GM23248 (cell line): ENCODE measurements at regions not wholly inside any gene's neighbourhood (a gene's known extent, or its start where the extent isn't known, plus 50 kb on each side); places are given as distances from the start of the nearest gene placed in this dataset.
A peak's percentile ranks its signal among the peaks of the same experiment; 100 is the strongest.

ENCODE experiments used
- DNase-seq: peaks from one replicate; pipeline ENCODE4 v3.0.0-alpha.2; 2015
- H2AFZ ChIP-seq: fragments of 200-600 bp; sonication (generic); 2 replicates; pipeline ENCODE4 v1.6.1; 2016; ENCODE audit warnings: antibody characterized with exemption
- H3F3A ChIP-seq: fragments of 200-600 bp; sonication (generic); 2 replicates; pipeline ENCODE4 v1.6.1; 2016; ENCODE audit warnings: mild to moderate bottlenecking, antibody characterized with exemption, mixed run types; ENCODE audit not compliant: insufficient read depth
- H3K27ac ChIP-seq: fragments of 200-600 bp; sonication (generic); 2 replicates; pipeline ENCODE4 v1.5.1; 2016; ENCODE audit warnings: mild to moderate bottlenecking
- H3K27me3 ChIP-seq: fragments of 200-600 bp; sonication (generic); replicated peaks from 2 replicates; pipeline ENCODE4 v1.6.1; 2016; ENCODE audit warnings: mild to moderate bottlenecking; ENCODE audit not compliant: insufficient read depth
- H3K36me3 ChIP-seq: fragments of 200-600 bp; sonication (generic); 2 replicates; pipeline ENCODE4 v1.6.1; 2016; ENCODE audit warnings: low read depth, mild to moderate bottlenecking
- H3K4me1 ChIP-seq: fragments of 200-600 bp; sonication (generic); 2 replicates; pipeline ENCODE4 v1.6.1; 2016; ENCODE audit warnings: mild to moderate bottlenecking; ENCODE audit not compliant: insufficient read depth
- H3K4me2 ChIP-seq: fragments of 200-600 bp; sonication (generic); one replicate; pipeline ENCODE4 v1.6.1; 2016; ENCODE audit warnings: mild to moderate bottlenecking; ENCODE audit not compliant: unreplicated experiment
- H3K4me3 ChIP-seq: fragments of 200-600 bp; sonication (generic); 2 replicates; pipeline ENCODE4 v1.5.1; 2016; ENCODE audit warnings: mild to moderate bottlenecking
- H3K79me2 ChIP-seq: fragments of 200-600 bp; sonication (generic); 2 replicates; pipeline ENCODE4 v1.6.1; 2016; ENCODE audit warnings: mild to moderate bottlenecking; ENCODE audit not compliant: insufficient read depth
- H3K9ac ChIP-seq: fragments of 200-600 bp; sonication (generic); 2 replicates; pipeline ENCODE4 v1.6.1; 2016; ENCODE audit warnings: mild to moderate bottlenecking
- H3K9me2 ChIP-seq: fragments of 200-600 bp; sonication (generic); 2 replicates; pipeline ENCODE4 v1.6.1; 2016; ENCODE audit warnings: mixed run types, mild to moderate bottlenecking, moderate library complexity; ENCODE audit not compliant: insufficient read depth
- H3K9me3 ChIP-seq: fragments of 200-600 bp; sonication (generic); one replicate; pipeline ENCODE4 v1.6.1; 2017; ENCODE audit warnings: low read depth
- H4K20me1 ChIP-seq: fragments of 200-600 bp; sonication (generic); 2 replicates; pipeline ENCODE4 v1.6.0; 2016; ENCODE audit not compliant: insufficient read depth
- EZH2 ChIP-seq: fragments of 200-600 bp; sonication (generic); IDR thresholded peaks from 2 replicates; pipeline ENCODE4 v1.6.1; 2018; ENCODE audit warnings: antibody characterized with exemption, mild to moderate bottlenecking; ENCODE audit not compliant: insufficient read depth, poor library complexity, severe bottlenecking
- EZH2phosphoT487 ChIP-seq: fragments of 200-600 bp; sonication (generic); IDR thresholded peaks from 2 replicates; pipeline ENCODE4 v1.6.1; 2018; ENCODE audit warnings: antibody characterized with exemption, moderate library complexity, mild to moderate bottlenecking, low read depth; ENCODE audit not compliant: insufficient read depth
- WGBS, 2 experiments: methylation state at CpG; one replicate each; pipeline ENCODE4 v1.1.6; 2015 to 2017; ENCODE audit warnings: low lambda C conversion rate in 2 of 2, low coverage in 1 of 2; ENCODE audit errors: missing lambda C conversion rate in 2 of 2; 5-methylcytosine and 5-hydroxymethylcytosine counted together
- in situ Hi-C: fragments of 300-500 bp; cut with MboI; formaldehyde crosslinking; loops from 2 replicates; pipeline ENCODE4 v1.15.0; 2020

- no peak for DNase-seq
- Histone ChIP-seq H4K20me1 (no peaks in the 10 kb centered on the region), H3K4me1 (no peaks in the 10 kb centered on the region), H3K9me2 (no peaks in the 10 kb centered on the region; the same call in 1 of the 2 replicates), H3K27ac (no peak overlapping the region), H3K36me3 (no peaks in the 10 kb centered on the region), H2AFZ (peak overlapping the region; percentile 49; the same call in 1 of the 2 replicates), H3F3A (no peaks in the 10 kb centered on the region), H3K27me3 (no peaks in the 10 kb centered on the region), H3K4me3 (no peak overlapping the region), H3K9me3 (no peaks in the 10 kb centered on the region), H3K4me2 (no peak overlapping the region), H3K79me2 (no peaks in the 10 kb centered on the region), H3K9ac (no peak overlapping the region)
- in situ Hi-C loops: no loop called here
- WGBS, 2 experiments: 20% methylated on average over 2 of the region's 2 CpGs
- TF ChIP-seq EZH2 (no peak), EZH2phosphoT487 (no peak)
These were observed 486.7 kb downstream of the TMEM232 start for GRCh38 chr5:110239786-110240185.

- Histone ChIP-seq H3K9me3 (no peaks in the 10 kb centered on the region), H4K20me1 (no peaks in the 10 kb centered on the region), H3K4me1 (no peaks in the 10 kb centered on the region), H3K27ac (no peak overlapping the region), H3K4me3 (no peak overlapping the region), H3K36me3 (no peaks in the 10 kb centered on the region), H3K4me2 (no peak overlapping the region), H3K27me3 (0 out of 2 replicates have a peak, but pooled peaks cover 3% of the 10 kb centered on the region), H3K9ac (no peak overlapping the region), H3F3A (no peaks in the 10 kb centered on the region), H3K79me2 (no peaks in the 10 kb centered on the region), H2AFZ (no peak overlapping the region), H3K9me2 (no peaks in the 10 kb centered on the region; the same call in 1 of the 2 replicates)
- no peak for TF ChIP-seq EZH2
- no peak for TF ChIP-seq EZH2phosphoT487
- DNase-seq: no peak
- in situ Hi-C loops: no loop called here
- WGBS, 2 experiments: 57 to 66% methylated on average over 4 of the region's 4 CpGs
These were observed 483.5 kb downstream of the TMEM232 start for GRCh38 chr5:110242950-110243349.

- TF ChIP-seq EZH2phosphoT487 (no peak), EZH2 (no peak)
- Histone ChIP-seq H3K9ac (no peak overlapping the region), H3K79me2 (no peaks in the 10 kb centered on the region), H2AFZ (no peak overlapping the region), H3K9me2 (no peaks in the 10 kb centered on the region), H3F3A (no peaks in the 10 kb centered on the region), H3K4me1 (no peaks in the 10 kb centered on the region), H3K36me3 (no peaks in the 10 kb centered on the region), H3K9me3 (no peaks in the 10 kb centered on the region), H3K4me2 (no peak overlapping the region), H3K4me3 (no peak overlapping the region), H3K27me3 (0 out of 2 replicates have a peak, but pooled peaks cover 3% of the 10 kb centered on the region), H4K20me1 (no peaks in the 10 kb centered on the region), H3K27ac (no peak overlapping the region)
- DNase-seq: no peak
- in situ Hi-C loops: no loop called here
- WGBS, 2 experiments: 71 to 73% methylated on average over 3 of the region's 3 CpGs
These were observed 477.6 kb downstream of the TMEM232 start for GRCh38 chr5:110248921-110249320.

GRCh38 chr5:110250355-110250754, 476.1 kb downstream of the TMEM232 start:
- H3K4me3 ChIP-seq: no peak overlapping the region
- H3K36me3 ChIP-seq: no peaks in the 10 kb centered on the region
- H3K9ac ChIP-seq: no peak overlapping the region
- H2AFZ ChIP-seq: no peak overlapping the region
- H3K4me1 ChIP-seq: no peaks in the 10 kb centered on the region
- no peaks in the 10 kb centered on the region for H3K79me2 ChIP-seq
- no peaks in the 10 kb centered on the region for H4K20me1 ChIP-seq
- no peak for TF ChIP-seq EZH2
- TF ChIP-seq EZH2phosphoT487: no peak
- in situ Hi-C loops: no loop called here
- 0 out of 2 replicates have a peak, but pooled peaks cover 2% of the 10 kb centered on the region for H3K27me3 ChIP-seq
- H3K9me2 ChIP-seq: no peaks in the 10 kb centered on the region
- H3F3A ChIP-seq: no peaks in the 10 kb centered on the region
- WGBS, 2 experiments: 8 to 14% methylated on average over 1 of the region's 1 CpG
- no peak overlapping the region for H3K27ac ChIP-seq
- no peak for DNase-seq
- no peak overlapping the region for H3K4me2 ChIP-seq
- H3K9me3 ChIP-seq: no peaks in the 10 kb centered on the region

GRCh38 chr5:110250755-110251154, 475.7 kb downstream of the TMEM232 start:
- no peaks in the 10 kb centered on the region for H4K20me1 ChIP-seq
- no peaks in the 10 kb centered on the region for H3K9me3 ChIP-seq
- no peak overlapping the region for H3K27ac ChIP-seq
- H3K27me3 ChIP-seq: no peaks in the 10 kb centered on the region
- no peak overlapping the region for H3K4me2 ChIP-seq
- H3F3A ChIP-seq: no peaks in the 10 kb centered on the region
- TF ChIP-seq EZH2 (no peak), EZH2phosphoT487 (no peak)
- H3K9ac ChIP-seq: no peak overlapping the region
- H3K4me1 ChIP-seq: no peaks in the 10 kb centered on the region
- H3K79me2 ChIP-seq: no peaks in the 10 kb centered on the region
- no peaks in the 10 kb centered on the region for H3K36me3 ChIP-seq
- no peaks in the 10 kb centered on the region for H3K9me2 ChIP-seq
- H2AFZ ChIP-seq: no peak overlapping the region
- in situ Hi-C loops: no loop called here
- no peak overlapping the region for H3K4me3 ChIP-seq
- no peak for DNase-seq
